SK-N-SH (cell line): ENCODE measurements at regions not wholly inside any gene's neighbourhood (a gene's known extent, or its start where the extent isn't known, plus 50 kb on each side); places are given as distances from the start of the nearest gene placed in this dataset.

Experiments used
- CTCF ChIA-PET: fragments of 300-600, 350-600 bp; formaldehyde crosslinking; extraction: SDS; loops from one replicate; lab custom pipeline; 2021; lab: Yijun Ruan, JAX
- POLR2A ChIA-PET: fragments of 350-600 bp; sonication (Branson Sonifier 250); formaldehyde crosslinking; extraction: SDS; loops from one replicate; lab custom pipeline; 2020; ENCODE audit warnings: antibody characterized with exemption, inconsistent platforms; lab: Yijun Ruan, JAX
- DNase-seq: peaks from one replicate; pipeline ENCODE4 v3.0.0; 2012
- H2AFZ ChIP-seq: fragments of 200-600 bp; sonication (generic); 2 replicates; pipeline ENCODE4 v1.8.1; 2016; ENCODE audit warnings: antibody characterized with exemption, mild to moderate bottlenecking, low read depth
- H3F3A ChIP-seq: fragments of 200-600 bp; sonication (generic); replicated peaks from 2 replicates; pipeline ENCODE3; 2016; ENCODE audit warnings: antibody characterized with exemption, mild to moderate bottlenecking; ENCODE audit not compliant: insufficient read depth
- H3K27ac ChIP-seq, 2 experiments: fragments of 200-500 bp in 1 of 2; fragments of 200-600 bp in 1 of 2; sonication (Bioruptor generic) in 1 of 2; sonication (generic), shearing (Covaris generic) in 1 of 2; 2 replicates each; pipeline versions ENCODE4 v1.5.1 to v1.6.1; 2014 to 2016; ENCODE audit warnings: low read depth in 2 of 2, inconsistent platforms in 1 of 2, low read length in 1 of 2, mild to moderate bottlenecking in 1 of 2, mixed read lengths in 1 of 2
- H3K27me3 ChIP-seq: fragments of 200-600 bp; sonication (generic), shearing (Covaris generic); 2 replicates; pipeline ENCODE4 v1.6.1; 2016; ENCODE audit warnings: mixed run types; ENCODE audit not compliant: insufficient read depth
- H3K36me3 ChIP-seq, 2 experiments: fragments of 200-500 bp in 1 of 2; fragments of 200-600 bp in 1 of 2; sonication (Bioruptor generic) in 1 of 2; sonication (generic) in 1 of 2; replicated peaks in 1 of 2; 2 replicates each; pipeline versions ENCODE3 to v1.5.1; 2014 to 2016; ENCODE audit warnings: low read length in 1 of 2, mild to moderate bottlenecking in 1 of 2; ENCODE audit not compliant: insufficient read depth in 2 of 2, control insufficient read depth in 1 of 2
- H3K4me1 ChIP-seq, 2 experiments: fragments of 200-500 bp in 1 of 2; fragments of 200-600 bp in 1 of 2; sonication (Bioruptor generic) in 1 of 2; sonication (generic), shearing (Covaris generic) in 1 of 2; 2 replicates each; pipeline versions ENCODE4 v1.5.1 to v1.6.1; 2014 to 2016; ENCODE audit warnings: low read depth in 1 of 2, low read length in 1 of 2, mixed run types in 1 of 2; ENCODE audit not compliant: insufficient read depth in 2 of 2, control insufficient read depth in 1 of 2
- H3K4me2 ChIP-seq: fragments of 200-600 bp; sonication (generic), shearing (Covaris generic); 2 replicates; pipeline ENCODE4 v1.6.1; 2017; ENCODE audit warnings: mixed run types
- H3K4me3 ChIP-seq, 2 experiments: fragments of 200-500 bp in 1 of 2; fragments of 200-600 bp in 1 of 2; sonication (Bioruptor generic) in 1 of 2; sonication (generic), shearing (Covaris generic) in 1 of 2; 2 replicates each; pipeline versions ENCODE4 v1.5.1 to v1.8.1; 2014 to 2016; ENCODE audit warnings: low read depth in 2 of 2, inconsistent platforms in 1 of 2, low read length in 1 of 2, mild to moderate bottlenecking in 1 of 2, mixed read lengths in 1 of 2, moderate library complexity in 1 of 2
- H3K79me2 ChIP-seq: fragments of 200-600 bp; sonication (generic); 2 replicates; pipeline ENCODE4 v1.8.1; 2017; ENCODE audit warnings: mild to moderate bottlenecking; ENCODE audit not compliant: insufficient read depth
- H3K9ac ChIP-seq: fragments of 200-600 bp; sonication (generic); 2 replicates; pipeline ENCODE4 v1.6.1; 2017; ENCODE audit warnings: mixed run types
- H3K9me2 ChIP-seq: fragments of 200-600 bp; sonication (generic); 2 replicates; pipeline ENCODE4 v1.6.1; 2017; ENCODE audit warnings: mixed run types
- H3K9me3 ChIP-seq: fragments of 200-600 bp; sonication (generic); 2 replicates; pipeline ENCODE4 v1.6.1; 2017; ENCODE audit warnings: mixed run types, mild to moderate bottlenecking, moderate library complexity
- H4K20me1 ChIP-seq: fragments of 200-600 bp; sonication (generic); 2 replicates; pipeline ENCODE4 v1.6.1; 2017; ENCODE audit warnings: mild to moderate bottlenecking, mixed run types; ENCODE audit not compliant: insufficient read depth
- MXI1 ChIP-seq: IDR thresholded peaks from 2 replicates; pipeline ENCODE4 v1.6.1; 2012; ENCODE audit warnings: mild to moderate bottlenecking, low read depth, low read length, improper control_type of control experiment
- NRF1 ChIP-seq: IDR thresholded peaks from 2 replicates; pipeline ENCODE4 v1.6.1; 2012; ENCODE audit warnings: low read depth, mild to moderate bottlenecking, low read length
- POLR2AphosphoS5 ChIP-seq: IDR thresholded peaks from 2 replicates; pipeline ENCODE4 v1.6.1; 2012; ENCODE audit warnings: low read depth, low read length
- TAF1 ChIP-seq: IDR thresholded peaks from 2 replicates; pipeline ENCODE4 v1.6.1; 2012; ENCODE audit warnings: low read depth, mild to moderate bottlenecking, low read length, moderate library complexity, borderline replicate concordance
- TEAD4 ChIP-seq: IDR thresholded peaks from 2 replicates; pipeline ENCODE4 v1.4.0; 2012; ENCODE audit warnings: mild to moderate bottlenecking, borderline replicate concordance; ENCODE audit not compliant: insufficient read depth
- WGBS: methylation state at CpG from one replicate; pipeline ENCODE4 v1.1.6; 2017; ENCODE audit warnings: low lambda C conversion rate; 5-methylcytosine and 5-hydroxymethylcytosine counted together
- TF ChIP-seq, protein P1 (sequence below): IDR thresholded peaks from 2 replicates; pipeline ENCODE4; 2012
- TF ChIP-seq, protein P2 (sequence below): IDR thresholded peaks from 2 replicates; pipeline ENCODE4 v1.6.1; 2012; ENCODE audit warnings: mild to moderate bottlenecking, low read depth, low read length, moderate library complexity
- TF ChIP-seq, protein P3 (sequence below): IDR thresholded peaks from 2 replicates; pipeline ENCODE4 v1.4.0; 2012; ENCODE audit warnings: low read depth, borderline replicate concordance
- TF ChIP-seq, protein P4 (sequence below): IDR thresholded peaks from 2 replicates; pipeline ENCODE4 v1.4.0; 2012; ENCODE audit warnings: low read depth, borderline replicate concordance
- TF ChIP-seq, protein P5 (sequence below): fragments of 150-350 bp; IDR thresholded peaks from 2 replicates; pipeline ENCODE4 v1.6.1; 2016; ENCODE audit warnings: mild to moderate bottlenecking, low read depth, low read length
- TF ChIP-seq, protein P6 (sequence below): fragments of 200-600 bp; sonication (generic); IDR thresholded peaks from 2 replicates; pipeline ENCODE4 v1.6.1; 2017; ENCODE audit warnings: antibody characterized with exemption, mild to moderate bottlenecking, moderate library complexity

DNA sequence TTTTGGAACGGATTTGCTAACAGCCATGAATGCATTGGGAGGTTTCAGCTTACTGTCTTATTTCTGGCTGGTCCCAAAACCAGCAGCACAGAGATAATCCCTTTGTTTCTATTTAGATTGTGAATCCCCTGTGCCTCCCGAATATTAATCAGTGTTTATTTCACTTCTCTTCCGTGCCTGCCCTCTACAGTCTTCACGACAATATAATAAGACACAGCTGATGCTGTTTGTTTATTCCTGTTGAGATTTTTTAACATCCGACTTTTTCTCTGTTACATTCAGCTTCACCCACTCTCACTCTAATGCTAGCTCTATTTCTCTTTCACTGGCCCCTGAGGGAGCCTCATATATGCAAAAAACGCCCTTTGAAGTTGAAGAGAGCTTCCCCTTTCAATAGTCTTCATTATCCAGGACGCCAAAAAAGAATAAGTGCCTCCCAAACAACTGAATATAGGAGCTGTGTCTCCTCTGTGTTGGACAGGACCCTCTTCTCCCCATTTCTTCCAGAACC is 995.3 kb downstream of the ROBO2 start:
- Histone ChIP-seq H3K9ac (no peak overlapping the region), H2AFZ (no peak overlapping the region)
- POLR2A ChIA-PET = no interaction called here
- CTCF ChIA-PET = no interaction called here
- TF ChIP-seq, protein P1, sequence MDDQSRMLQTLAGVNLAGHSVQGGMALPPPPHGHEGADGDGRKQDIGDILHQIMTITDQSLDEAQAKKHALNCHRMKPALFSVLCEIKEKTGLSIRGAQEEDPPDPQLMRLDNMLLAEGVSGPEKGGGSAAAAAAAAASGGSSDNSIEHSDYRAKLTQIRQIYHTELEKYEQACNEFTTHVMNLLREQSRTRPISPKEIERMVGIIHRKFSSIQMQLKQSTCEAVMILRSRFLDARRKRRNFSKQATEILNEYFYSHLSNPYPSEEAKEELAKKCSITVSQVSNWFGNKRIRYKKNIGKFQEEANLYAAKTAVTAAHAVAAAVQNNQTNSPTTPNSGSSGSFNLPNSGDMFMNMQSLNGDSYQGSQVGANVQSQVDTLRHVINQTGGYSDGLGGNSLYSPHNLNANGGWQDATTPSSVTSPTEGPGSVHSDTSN = no peak
- TF ChIP-seq, protein P2, sequence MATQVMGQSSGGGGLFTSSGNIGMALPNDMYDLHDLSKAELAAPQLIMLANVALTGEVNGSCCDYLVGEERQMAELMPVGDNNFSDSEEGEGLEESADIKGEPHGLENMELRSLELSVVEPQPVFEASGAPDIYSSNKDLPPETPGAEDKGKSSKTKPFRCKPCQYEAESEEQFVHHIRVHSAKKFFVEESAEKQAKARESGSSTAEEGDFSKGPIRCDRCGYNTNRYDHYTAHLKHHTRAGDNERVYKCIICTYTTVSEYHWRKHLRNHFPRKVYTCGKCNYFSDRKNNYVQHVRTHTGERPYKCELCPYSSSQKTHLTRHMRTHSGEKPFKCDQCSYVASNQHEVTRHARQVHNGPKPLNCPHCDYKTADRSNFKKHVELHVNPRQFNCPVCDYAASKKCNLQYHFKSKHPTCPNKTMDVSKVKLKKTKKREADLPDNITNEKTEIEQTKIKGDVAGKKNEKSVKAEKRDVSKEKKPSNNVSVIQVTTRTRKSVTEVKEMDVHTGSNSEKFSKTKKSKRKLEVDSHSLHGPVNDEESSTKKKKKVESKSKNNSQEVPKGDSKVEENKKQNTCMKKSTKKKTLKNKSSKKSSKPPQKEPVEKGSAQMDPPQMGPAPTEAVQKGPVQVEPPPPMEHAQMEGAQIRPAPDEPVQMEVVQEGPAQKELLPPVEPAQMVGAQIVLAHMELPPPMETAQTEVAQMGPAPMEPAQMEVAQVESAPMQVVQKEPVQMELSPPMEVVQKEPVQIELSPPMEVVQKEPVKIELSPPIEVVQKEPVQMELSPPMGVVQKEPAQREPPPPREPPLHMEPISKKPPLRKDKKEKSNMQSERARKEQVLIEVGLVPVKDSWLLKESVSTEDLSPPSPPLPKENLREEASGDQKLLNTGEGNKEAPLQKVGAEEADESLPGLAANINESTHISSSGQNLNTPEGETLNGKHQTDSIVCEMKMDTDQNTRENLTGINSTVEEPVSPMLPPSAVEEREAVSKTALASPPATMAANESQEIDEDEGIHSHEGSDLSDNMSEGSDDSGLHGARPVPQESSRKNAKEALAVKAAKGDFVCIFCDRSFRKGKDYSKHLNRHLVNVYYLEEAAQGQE = no peak
- TF ChIP-seq POLR2AphosphoS5 (no peak), TEAD4 (no peak), TAF1 (no peak), MXI1 (no peak), NRF1 (no peak)
- TF ChIP-seq, protein P3, sequence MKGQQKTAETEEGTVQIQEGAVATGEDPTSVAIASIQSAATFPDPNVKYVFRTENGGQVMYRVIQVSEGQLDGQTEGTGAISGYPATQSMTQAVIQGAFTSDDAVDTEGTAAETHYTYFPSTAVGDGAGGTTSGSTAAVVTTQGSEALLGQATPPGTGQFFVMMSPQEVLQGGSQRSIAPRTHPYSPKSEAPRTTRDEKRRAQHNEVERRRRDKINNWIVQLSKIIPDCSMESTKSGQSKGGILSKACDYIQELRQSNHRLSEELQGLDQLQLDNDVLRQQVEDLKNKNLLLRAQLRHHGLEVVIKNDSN = no peak
- TF ChIP-seq, protein P4, sequence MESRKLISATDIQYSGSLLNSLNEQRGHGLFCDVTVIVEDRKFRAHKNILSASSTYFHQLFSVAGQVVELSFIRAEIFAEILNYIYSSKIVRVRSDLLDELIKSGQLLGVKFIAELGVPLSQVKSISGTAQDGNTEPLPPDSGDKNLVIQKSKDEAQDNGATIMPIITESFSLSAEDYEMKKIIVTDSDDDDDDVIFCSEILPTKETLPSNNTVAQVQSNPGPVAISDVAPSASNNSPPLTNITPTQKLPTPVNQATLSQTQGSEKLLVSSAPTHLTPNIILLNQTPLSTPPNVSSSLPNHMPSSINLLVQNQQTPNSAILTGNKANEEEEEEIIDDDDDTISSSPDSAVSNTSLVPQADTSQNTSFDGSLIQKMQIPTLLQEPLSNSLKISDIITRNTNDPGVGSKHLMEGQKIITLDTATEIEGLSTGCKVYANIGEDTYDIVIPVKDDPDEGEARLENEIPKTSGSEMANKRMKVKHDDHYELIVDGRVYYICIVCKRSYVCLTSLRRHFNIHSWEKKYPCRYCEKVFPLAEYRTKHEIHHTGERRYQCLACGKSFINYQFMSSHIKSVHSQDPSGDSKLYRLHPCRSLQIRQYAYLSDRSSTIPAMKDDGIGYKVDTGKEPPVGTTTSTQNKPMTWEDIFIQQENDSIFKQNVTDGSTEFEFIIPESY = no peak
- TF ChIP-seq, protein P5, sequence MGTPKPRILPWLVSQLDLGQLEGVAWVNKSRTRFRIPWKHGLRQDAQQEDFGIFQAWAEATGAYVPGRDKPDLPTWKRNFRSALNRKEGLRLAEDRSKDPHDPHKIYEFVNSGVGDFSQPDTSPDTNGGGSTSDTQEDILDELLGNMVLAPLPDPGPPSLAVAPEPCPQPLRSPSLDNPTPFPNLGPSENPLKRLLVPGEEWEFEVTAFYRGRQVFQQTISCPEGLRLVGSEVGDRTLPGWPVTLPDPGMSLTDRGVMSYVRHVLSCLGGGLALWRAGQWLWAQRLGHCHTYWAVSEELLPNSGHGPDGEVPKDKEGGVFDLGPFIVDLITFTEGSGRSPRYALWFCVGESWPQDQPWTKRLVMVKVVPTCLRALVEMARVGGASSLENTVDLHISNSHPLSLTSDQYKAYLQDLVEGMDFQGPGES = no peak
- TF ChIP-seq, protein P6, sequence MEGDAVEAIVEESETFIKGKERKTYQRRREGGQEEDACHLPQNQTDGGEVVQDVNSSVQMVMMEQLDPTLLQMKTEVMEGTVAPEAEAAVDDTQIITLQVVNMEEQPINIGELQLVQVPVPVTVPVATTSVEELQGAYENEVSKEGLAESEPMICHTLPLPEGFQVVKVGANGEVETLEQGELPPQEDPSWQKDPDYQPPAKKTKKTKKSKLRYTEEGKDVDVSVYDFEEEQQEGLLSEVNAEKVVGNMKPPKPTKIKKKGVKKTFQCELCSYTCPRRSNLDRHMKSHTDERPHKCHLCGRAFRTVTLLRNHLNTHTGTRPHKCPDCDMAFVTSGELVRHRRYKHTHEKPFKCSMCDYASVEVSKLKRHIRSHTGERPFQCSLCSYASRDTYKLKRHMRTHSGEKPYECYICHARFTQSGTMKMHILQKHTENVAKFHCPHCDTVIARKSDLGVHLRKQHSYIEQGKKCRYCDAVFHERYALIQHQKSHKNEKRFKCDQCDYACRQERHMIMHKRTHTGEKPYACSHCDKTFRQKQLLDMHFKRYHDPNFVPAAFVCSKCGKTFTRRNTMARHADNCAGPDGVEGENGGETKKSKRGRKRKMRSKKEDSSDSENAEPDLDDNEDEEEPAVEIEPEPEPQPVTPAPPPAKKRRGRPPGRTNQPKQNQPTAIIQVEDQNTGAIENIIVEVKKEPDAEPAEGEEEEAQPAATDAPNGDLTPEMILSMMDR = no peak
- TF ChIP-seq, all 33 proteins: peak for 0
- Histone ChIP-seq H3K27ac (no peak overlapping the region), H4K20me1 (no peaks in the 10 kb centered on the region), H3K4me1 (no peaks in the 10 kb centered on the region), H3K9me2 (no peaks in the 10 kb centered on the region; the same call in 1 of the 2 replicates), H3K4me3 (no peak overlapping the region), H3F3A (no peaks in the 10 kb centered on the region), H3K9me3 (no peaks in the 10 kb centered on the region), H3K27me3 (no peaks in the 10 kb centered on the region), H3K4me2 (no peak overlapping the region), H3K79me2 (no peaks in the 10 kb centered on the region), H3K36me3 (no peaks in the 10 kb centered on the region)
- 34% methylated on average over 7 of the region's 7 CpGs for WGBS
- no peak for DNase-seq
